Keratinocyte (primary cell): ENCODE measurements at regions not wholly inside any gene's neighbourhood (a gene's known extent, or its start where the extent isn't known, plus 50 kb on each side); places are given as distances from the start of the nearest gene placed in this dataset.
"Not testable (repeated sequence)": the region's sequence is repeated elsewhere in the genome, so short reads cannot be mapped to it uniquely, and the experiment has no call there.

Experiments
- DNase-seq: peaks from one replicate; pipeline ENCODE4 v3.0.0-alpha.2; 2011; ENCODE audit warnings: low read depth, missing footprints, low spot score
- FAIRE-seq: peaks from 2 replicates; lab custom pipeline; 2011; peaks lifted over from hg19 to GRCh38; lab: Jason Lieb, UNC
- H2AFZ ChIP-seq: 2 replicates; pipeline ENCODE4 v1.6.0; 2012; ENCODE audit warnings: low read length, control low read depth, inconsistent platforms; ENCODE audit not compliant: control insufficient read depth
- H3K27ac ChIP-seq: 2 replicates; pipeline ENCODE4 v1.5.1; 2011; ENCODE audit warnings: low read length; ENCODE audit not compliant: control insufficient read depth, insufficient read depth
- H3K27me3 ChIP-seq: 3 replicates; pipeline ENCODE4 v1.6.0; 2011; ENCODE audit warnings: low read length; ENCODE audit not compliant: control insufficient read depth, insufficient read depth; ENCODE audit errors: extremely low read depth
- H3K36me3 ChIP-seq, 2 experiments: 2 replicates in 1 of 2; 3 replicates in 1 of 2; pipeline ENCODE4 v1.5.1; 2011; ENCODE audit warnings: low read length in 2 of 2, mild to moderate bottlenecking in 1 of 2; ENCODE audit not compliant: control insufficient read depth in 2 of 2, insufficient read depth in 2 of 2; ENCODE audit errors: extremely low read depth in 1 of 2
- H3K4me1 ChIP-seq: 3 replicates; pipeline ENCODE4 v1.5.1; 2011; ENCODE audit warnings: low read length; ENCODE audit not compliant: control insufficient read depth, insufficient read depth; ENCODE audit errors: extremely low read depth
- H3K4me2 ChIP-seq: 3 replicates; pipeline ENCODE4 v1.6.0; 2011; ENCODE audit warnings: low read depth, low read length; ENCODE audit not compliant: control insufficient read depth, insufficient read depth; ENCODE audit errors: extremely low read depth
- H3K4me3 ChIP-seq, 3 experiments: fragments of 200-600 bp in 1 of 3; sonication (generic) in 1 of 3; 2 replicates in 2 of 3; 3 replicates in 1 of 3; pipeline ENCODE4 v1.5.1; 2011 to 2016; ENCODE audit warnings: low read length in 3 of 3, mild to moderate bottlenecking in 3 of 3, control low read depth in 2 of 3, inconsistent platforms in 1 of 3, low read depth in 1 of 3, mixed read lengths in 1 of 3, mixed run types in 1 of 3, moderate library complexity in 1 of 3; ENCODE audit not compliant: control insufficient read depth in 2 of 3, insufficient read depth in 2 of 3; ENCODE audit errors: extremely low read depth in 1 of 3
- H3K79me2 ChIP-seq: 2 replicates; pipeline ENCODE4 v1.6.0; 2012; ENCODE audit warnings: low read length; ENCODE audit not compliant: control insufficient read depth, insufficient read depth
- H3K9ac ChIP-seq: 3 replicates; pipeline ENCODE4 v1.6.0; 2011; ENCODE audit warnings: low read length; ENCODE audit not compliant: control insufficient read depth, insufficient read depth; ENCODE audit errors: extremely low read depth
- H3K9me1 ChIP-seq: 3 replicates; pipeline ENCODE4 v1.6.0; 2011; ENCODE audit warnings: low read length; ENCODE audit not compliant: control insufficient read depth, insufficient read depth; ENCODE audit errors: extremely low read depth
- H3K9me3 ChIP-seq: 2 replicates; pipeline ENCODE4 v1.5.1; 2012; ENCODE audit warnings: low read depth, low read length; ENCODE audit not compliant: control insufficient read depth
- H4K20me1 ChIP-seq: 3 replicates; pipeline ENCODE4 v1.6.0; 2011; ENCODE audit warnings: low read length; ENCODE audit not compliant: control insufficient read depth, insufficient read depth; ENCODE audit errors: extremely low read depth
- EZH2 ChIP-seq: IDR thresholded peaks from one replicate; pipeline ENCODE4 v1.6.1; 2012; ENCODE audit warnings: inconsistent platforms, mild to moderate bottlenecking, low read length, moderate library complexity
- dilution Hi-C: fragments of 300-500 bp; cut with MboI; formaldehyde crosslinking; loops from one replicate; pipeline ENCODE4 v1.7.0; 2020; ENCODE audit warnings: low sequenced_read_pairs; ENCODE audit not compliant: extremely low pct_ligation_motif_present
- TF ChIP-seq, protein P1 (sequence below), 3 experiments: IDR thresholded peaks in 1 of 3; conservative IDR thresholded peaks in 1 of 3; optimal IDR thresholded peaks in 1 of 3; 2 replicates in 2 of 3; 3 replicates in 1 of 3; pipeline versions ENCODE3 to v1.5.1; 2011; ENCODE audit warnings: low read length in 3 of 3, mild to moderate bottlenecking in 3 of 3, moderate library complexity in 2 of 3, control low read depth in 1 of 3, inconsistent platforms in 1 of 3; ENCODE audit not compliant: insufficient read depth in 2 of 3; ENCODE audit errors: extremely low read depth in 1 of 3

GRCh38 chr2:64924170-64924934 is 64.8 kb upstream of the SLC1A4 start:
- dilution Hi-C loops: loop anchor here (25.0 kb wide), 1 partner anchor 113 kb away; no protein-coding TSS in a partner anchor
- Histone ChIP-seq H3K9ac (no peak overlapping the region), H3K4me2 (no peak overlapping the region), H3K36me3 (no peaks in the 10 kb centered on the region), H2AFZ (no peak overlapping the region), H3K4me1 (no peaks in the 10 kb centered on the region), H4K20me1 (no peaks in the 10 kb centered on the region), H3K9me1 (no peaks in the 10 kb centered on the region), H3K4me3 (no peak overlapping the region), H3K27me3 (no peaks in the 10 kb centered on the region), H3K27ac (no peak overlapping the region), H3K9me3 (no peaks in the 10 kb centered on the region), H3K79me2 (no peaks in the 10 kb centered on the region)
- no peak for TF ChIP-seq EZH2
- TF ChIP-seq, protein P1, sequence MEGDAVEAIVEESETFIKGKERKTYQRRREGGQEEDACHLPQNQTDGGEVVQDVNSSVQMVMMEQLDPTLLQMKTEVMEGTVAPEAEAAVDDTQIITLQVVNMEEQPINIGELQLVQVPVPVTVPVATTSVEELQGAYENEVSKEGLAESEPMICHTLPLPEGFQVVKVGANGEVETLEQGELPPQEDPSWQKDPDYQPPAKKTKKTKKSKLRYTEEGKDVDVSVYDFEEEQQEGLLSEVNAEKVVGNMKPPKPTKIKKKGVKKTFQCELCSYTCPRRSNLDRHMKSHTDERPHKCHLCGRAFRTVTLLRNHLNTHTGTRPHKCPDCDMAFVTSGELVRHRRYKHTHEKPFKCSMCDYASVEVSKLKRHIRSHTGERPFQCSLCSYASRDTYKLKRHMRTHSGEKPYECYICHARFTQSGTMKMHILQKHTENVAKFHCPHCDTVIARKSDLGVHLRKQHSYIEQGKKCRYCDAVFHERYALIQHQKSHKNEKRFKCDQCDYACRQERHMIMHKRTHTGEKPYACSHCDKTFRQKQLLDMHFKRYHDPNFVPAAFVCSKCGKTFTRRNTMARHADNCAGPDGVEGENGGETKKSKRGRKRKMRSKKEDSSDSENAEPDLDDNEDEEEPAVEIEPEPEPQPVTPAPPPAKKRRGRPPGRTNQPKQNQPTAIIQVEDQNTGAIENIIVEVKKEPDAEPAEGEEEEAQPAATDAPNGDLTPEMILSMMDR (optimal IDR thresholded peaks at IDR 0.05 in 1 of 3, IDR thresholded peaks at IDR 0.05 in 1 of 3, conservative IDR thresholded peaks at IDR 0.05 in 1 of 3; ENCODE audit: extremely low read depth in 1 of 3, insufficient read depth in 2 of 3, low read length in 3 of 3): no peak
- DNase-seq (no peak), FAIRE-seq (no peak)

- dilution Hi-C loops, H3K79me2 ChIP-seq, H3K27me3 ChIP-seq, DNase-seq, H3K9me1 ChIP-seq, H3K9me3 ChIP-seq, H3K4me3 ChIP-seq, H3K4me2 ChIP-seq, FAIRE-seq, H3K4me1 ChIP-seq, H2AFZ ChIP-seq, H3K9ac ChIP-seq, H3K27ac ChIP-seq, H3K36me3 ChIP-seq, H4K20me1 ChIP-seq: not testable (repeated sequence)
Measured at GRCh38 chr2:64925930-64926722, 63.1 kb upstream of the SLC1A4 start.
